Fibroblast of skin of right quadriceps (primary cell): ENCODE measurements at regions not wholly inside any gene's neighbourhood (a gene's known extent, or its start where the extent isn't known, plus 50 kb on each side); places are given as distances from the start of the nearest gene placed in this dataset.
"Not testable (repeated sequence)": the region's sequence is repeated elsewhere in the genome, so short reads cannot be mapped to it uniquely, and the experiment has no call there.

Experiments used
- DNase-seq: peaks from one replicate; pipeline ENCODE4 v3.0.0-alpha.2; 2013

DNA sequence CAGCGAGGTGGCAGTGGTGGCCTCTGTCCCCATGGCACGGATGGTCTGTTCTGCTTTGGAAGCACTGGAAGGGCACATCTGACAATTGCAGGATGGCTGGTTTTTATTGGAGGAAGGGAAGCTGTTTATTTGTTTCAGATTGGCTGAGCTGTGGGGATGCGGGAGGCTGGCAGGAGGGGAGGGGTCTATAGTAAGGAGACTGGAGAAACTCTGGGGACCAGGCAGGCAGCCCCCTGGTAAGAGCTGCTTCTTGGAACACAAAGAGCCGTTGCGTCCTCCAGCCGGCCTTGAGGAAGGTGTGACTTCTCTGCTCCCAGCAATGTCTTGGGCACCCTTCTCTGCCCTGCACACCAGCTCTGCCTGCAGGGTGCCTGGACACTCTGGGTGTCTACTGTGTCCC is 85.1 kb upstream of the SPDYE9 start:
- DNase-seq = not testable (repeated sequence)

DNA sequence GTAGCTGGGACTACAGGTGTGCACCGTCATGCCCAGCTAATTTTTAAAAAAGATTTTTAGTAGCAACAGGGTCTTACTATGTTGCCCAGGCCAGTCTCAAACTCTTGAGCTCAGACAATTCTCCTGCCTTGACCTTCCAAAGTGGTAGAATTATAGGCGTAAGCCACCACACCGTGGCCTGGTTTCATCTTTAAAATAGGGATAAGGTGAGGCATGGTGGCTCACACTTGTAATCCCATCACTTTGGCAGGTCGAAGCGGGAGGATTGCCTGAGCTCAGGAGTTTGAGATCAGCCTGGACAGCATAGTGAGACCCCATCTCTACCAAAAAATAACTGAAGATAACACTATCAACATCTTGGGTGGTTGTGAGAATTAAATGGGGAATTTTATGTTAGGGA is 84.6 kb upstream of the SPDYE9 start:
- DNase-seq = not testable (repeated sequence)

DNA sequence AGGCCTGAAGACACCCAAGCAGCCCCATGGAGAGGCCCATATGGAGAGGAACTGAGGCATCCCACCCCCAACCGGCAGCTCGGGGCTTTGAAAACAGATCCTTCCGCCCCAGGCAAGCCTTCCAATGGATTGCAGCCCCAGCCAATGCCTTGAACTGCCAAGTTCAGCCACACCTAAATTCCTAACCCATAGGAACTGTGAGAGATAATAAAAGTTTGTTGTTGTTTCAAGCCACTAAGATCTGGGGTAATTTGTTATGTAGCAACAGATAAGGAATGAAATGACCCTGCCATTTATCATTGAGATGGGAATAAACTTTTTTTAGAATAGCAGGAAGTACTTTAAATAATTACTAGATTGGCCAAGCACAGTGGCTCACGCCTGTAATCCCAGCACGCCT is 80.3 kb upstream of the SPDYE9 start:
- not testable (repeated sequence) for DNase-seq

DNA sequence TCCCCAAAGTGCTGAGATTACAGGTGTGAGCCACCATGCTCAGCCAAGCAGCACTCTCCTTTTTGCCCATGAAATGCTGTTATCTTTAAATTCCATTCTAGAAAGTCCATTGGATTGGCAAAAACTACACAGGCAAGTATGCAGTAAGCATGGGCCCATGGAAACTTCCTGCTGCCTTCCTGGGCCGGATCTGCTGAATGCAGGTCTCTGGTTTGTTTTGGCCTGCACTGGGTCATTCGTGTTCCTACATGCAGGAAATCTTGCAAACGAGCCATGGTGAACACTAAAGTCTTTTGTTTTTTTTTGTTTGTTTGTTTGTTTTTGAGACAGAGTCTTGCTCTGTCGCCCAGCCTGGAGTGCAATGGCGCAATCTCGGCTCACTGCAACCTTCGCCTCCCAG is 76.8 kb upstream of the SPDYE9 start:
- DNase-seq = not testable (repeated sequence)

DNA sequence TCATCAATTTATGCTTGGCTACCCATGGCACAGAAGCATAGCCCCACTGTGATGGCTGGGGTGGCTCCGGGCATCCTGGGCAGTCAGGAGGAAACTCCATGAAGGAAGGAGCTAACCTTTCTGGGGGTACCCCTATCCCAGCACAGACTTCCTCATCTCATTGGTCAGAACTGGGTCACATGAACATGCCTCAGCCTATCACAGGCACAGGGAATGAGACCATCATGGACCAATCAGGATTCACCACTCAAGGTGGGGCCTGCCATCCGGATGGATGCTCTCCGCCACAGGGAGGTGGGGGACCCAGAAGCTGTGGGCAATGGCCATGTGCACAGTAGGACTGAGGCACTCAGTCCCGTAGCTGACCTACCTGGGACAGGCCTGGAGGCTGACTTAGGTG is 75.9 kb upstream of the SPDYE9 start:
- not testable (repeated sequence) for DNase-seq

DNA sequence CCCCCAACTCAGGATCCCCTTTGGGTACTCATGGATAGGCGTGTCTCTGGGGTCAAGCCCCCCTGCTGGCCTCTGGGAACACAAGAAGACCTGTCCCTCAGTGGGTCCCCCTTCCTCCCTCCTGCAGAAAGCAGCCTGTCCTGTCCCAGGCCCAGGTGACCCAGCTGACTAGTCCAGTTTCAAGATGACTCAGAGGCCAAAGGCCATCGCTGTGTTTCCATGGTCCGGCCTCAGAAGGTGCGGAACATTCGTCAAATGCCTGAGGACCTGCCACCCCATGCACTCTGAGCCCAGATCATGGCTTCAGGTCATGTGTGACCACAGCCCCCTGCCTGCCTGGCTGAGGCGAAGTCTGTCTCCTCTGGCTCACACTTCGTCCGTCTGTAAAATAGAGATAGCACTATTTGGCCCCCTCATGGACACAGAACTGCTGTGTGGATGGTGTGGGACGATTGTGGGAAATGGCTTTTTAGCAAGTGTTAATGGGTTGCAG is 71.4 kb upstream of the SPDYE9 start:
- DNase-seq = not testable (repeated sequence)

DNA sequence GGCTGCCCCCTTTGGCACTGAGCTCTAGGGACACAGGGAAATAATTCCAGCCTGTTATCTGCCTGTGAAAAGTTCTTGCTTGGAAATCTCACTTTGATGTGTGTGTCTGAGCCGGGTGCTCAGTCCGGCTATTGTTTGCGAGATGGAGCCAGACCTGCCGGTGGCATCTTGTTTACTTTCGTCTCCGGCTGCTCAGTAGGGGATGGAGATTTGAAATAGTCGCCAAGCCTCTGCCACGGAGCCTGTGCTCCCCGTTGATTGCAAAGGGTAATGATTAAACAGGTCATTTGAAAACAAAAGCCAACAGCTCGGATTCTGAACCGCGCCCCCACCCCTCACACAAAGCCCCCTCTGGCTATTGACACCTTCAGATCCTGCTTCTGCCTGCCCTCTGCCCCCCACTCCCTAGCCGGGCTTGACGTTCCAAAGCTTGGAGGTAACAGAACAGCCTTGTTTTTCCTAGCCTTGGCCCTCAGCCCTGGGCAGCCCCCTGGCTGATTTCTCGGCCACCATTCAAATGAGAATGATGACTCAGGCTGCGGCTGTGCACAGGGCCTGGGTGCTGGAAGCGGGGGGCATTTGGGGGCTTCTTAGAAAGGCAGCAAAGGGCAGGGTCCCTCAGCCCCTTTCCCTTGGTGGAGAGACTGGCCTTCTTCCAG is 70.8 kb upstream of the SPDYE9 start:
- DNase-seq = not testable (repeated sequence)

DNA sequence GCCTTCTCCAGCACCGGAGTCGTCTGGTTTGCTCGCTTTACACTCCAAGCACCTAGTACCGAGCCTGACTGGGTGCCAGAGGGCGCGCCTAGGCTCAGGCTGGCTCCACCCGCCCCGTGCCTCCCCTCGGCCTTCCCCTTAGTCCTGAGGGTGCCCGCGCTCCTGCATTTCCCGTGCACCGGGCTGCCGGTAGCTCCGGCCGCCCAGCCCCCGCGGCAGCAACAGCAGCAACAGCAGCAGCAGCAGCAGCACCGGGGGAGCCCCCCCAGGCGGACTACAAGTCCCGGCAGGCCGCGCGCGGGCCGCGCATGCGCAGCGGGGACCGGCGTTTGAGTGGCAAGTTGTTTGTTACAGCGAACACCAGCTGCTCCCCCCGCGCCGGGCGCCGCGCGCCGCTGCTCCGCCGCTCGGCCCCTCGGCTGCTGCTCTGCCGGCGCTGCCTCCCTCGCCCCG is 68.8 kb upstream of the SPDYE9 start:
- peak; percentile 68 for DNase-seq

DNA sequence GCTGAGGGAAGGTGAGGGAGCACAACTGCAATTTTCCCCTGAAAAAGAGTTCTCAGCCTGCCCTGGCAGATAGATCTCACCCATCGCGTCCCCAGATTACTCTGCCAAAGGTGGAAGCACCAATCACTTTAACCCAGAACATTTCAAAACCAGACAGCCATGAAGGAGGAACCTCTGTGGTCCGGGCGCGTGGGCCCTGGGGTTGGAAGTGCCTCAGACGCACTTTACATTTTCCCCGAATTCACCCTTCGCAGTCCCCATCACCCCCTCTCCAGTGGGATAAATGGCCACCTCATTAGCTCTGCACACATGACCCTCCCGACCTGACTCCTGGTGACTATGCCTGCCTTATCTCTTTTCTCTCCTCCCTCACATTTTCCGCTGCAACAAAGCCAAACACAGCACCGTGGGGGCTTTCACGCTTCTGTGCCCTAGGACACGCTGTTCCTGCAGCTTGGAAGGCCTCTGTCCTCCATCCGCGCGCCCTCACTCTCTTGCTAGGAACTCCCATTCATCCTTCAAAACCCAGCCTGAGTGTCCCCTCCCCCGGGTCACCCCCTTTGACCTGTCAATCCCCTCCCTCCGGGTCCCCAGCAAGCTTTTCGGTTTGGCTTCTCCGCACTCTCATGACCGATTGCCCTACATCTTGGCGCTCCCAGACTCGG is 68.2 kb upstream of the SPDYE9 start:
- DNase-seq = not testable (repeated sequence)

DNA sequence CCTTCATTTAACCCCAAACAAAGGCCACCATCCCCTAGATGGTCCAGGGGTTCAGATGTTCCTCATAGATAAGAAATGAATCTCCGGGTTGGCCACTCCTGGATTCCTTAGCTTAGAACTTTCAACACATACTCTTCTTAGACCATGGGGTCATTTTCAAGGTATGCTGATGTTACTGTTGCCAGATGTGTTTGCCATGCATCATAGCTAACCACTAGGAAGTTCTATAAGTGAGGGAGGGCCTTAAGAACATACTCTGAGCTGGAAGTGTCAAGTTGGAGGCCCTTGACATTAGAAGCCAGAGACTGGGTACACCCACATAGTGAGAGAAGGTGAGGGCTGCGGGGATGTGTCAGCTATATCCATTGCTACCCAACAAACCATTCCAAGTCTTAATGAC is 62.7 kb upstream of the SPDYE9 start:
- DNase-seq = not testable (repeated sequence)

DNA sequence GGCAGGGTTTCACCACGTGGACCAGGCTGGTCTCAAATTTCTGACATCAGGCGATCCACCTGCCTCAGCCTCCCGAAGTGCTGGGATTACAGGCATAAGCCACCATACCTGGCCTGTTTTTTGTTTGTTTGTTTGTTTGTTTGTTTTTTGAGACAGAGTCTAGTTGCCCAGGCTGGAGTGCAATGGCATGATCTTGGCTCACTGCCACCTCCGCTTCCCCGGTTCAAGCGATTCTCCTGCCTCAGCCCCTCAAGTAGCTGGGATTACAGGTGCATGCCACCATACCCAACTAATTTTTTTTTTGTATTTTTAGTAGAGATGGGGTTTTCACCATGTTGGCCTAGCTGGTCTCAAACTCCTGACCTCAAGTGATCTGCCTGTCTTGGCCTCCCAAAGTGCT is 61.8 kb upstream of the SPDYE9 start:
- not testable (repeated sequence) for DNase-seq

DNA sequence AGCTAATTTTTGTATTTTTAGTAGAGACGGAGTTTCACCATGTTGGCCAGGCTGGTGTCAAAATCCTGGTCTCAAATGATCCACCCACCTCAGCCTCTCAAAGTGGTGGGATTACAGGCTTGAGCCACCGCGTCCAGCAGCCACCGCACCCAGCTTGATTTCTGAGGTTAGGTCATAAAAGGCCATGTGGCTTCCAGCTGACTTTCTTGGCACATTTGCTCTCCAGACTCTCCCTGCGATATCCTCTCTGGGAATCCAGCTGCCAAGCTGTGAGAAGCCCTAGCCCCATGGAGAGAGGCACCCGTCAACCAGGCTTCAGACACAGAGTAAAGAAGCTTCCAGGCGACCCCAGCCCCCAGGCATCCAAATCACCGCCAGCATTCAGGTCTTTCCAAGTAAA is 58.2 kb upstream of the SPDYE9 start:
- not testable (repeated sequence) for DNase-seq

DNA sequence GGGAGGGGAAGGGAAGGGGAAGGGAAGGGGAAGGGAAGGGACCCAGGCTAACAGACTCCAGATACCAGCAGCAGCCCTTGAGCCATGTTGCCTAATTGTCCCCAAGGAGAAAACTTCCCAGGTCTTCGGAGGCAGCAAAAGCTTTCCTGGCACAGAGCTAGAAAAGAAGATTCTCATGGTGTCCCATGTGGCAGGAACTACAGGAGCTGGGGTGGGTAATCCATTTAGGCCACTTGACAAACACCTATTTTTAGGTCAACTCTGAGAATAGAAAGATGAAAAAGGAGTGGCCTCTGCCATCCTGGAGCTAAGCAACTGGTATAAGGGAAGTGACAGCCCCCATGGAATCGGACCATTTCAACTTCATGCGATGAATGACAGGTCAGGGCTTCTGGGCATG is 52.1 kb upstream of the SPDYE9 start:
- not testable (repeated sequence) for DNase-seq
